H9 (cell line): ENCODE measurements at regions not wholly inside any gene's neighbourhood (a gene's known extent, or its start where the extent isn't known, plus 50 kb on each side); places are given as distances from the start of the nearest gene placed in this dataset.

Experiments used
- DNase-seq: peaks from one replicate; pipeline ENCODE4 v3.0.0-alpha.2; 2017
- H2AFZ ChIP-seq: one replicate; pipeline ENCODE4 v1.6.1; 2013; ENCODE audit warnings: mild to moderate bottlenecking, low read length, control low read depth, moderate library complexity
- H2AK5ac ChIP-seq: 2 replicates; pipeline ENCODE4 v1.6.1; 2013; ENCODE audit warnings: low read length, control low read depth, mixed read lengths; ENCODE audit not compliant: insufficient read length
- H2BK120ac ChIP-seq: one replicate; pipeline ENCODE4 v1.6.1; 2013; ENCODE audit warnings: low read depth, mild to moderate bottlenecking, low read length, control low read depth, inconsistent platforms; ENCODE audit not compliant: poor library complexity, severe bottlenecking
- H2BK12ac ChIP-seq: 2 replicates; pipeline ENCODE4 v1.6.1; 2013; ENCODE audit warnings: low read length, control low read depth, mixed read lengths, low read depth; ENCODE audit not compliant: insufficient read length
- H2BK15ac ChIP-seq: 2 replicates; pipeline ENCODE4 v1.6.1; 2013; ENCODE audit warnings: low read depth, low read length, control low read depth
- H2BK20ac ChIP-seq: one replicate; pipeline ENCODE4 v1.6.1; 2013; ENCODE audit warnings: low read depth, mild to moderate bottlenecking, low read length, control low read depth, inconsistent platforms; ENCODE audit not compliant: poor library complexity, severe bottlenecking
- H2BK5ac ChIP-seq: 2 replicates; pipeline ENCODE4 v1.6.1; 2013; ENCODE audit warnings: low read length, control low read depth, mixed read lengths; ENCODE audit not compliant: insufficient read length
- H3K14ac ChIP-seq: 2 replicates; pipeline ENCODE4 v1.6.1; 2013; ENCODE audit warnings: low read length, control low read depth; ENCODE audit not compliant: insufficient read depth
- H3K18ac ChIP-seq: 2 replicates; pipeline ENCODE4 v1.6.1; 2013; ENCODE audit warnings: low read depth, mild to moderate bottlenecking, mixed read lengths, low read length, control low read depth; ENCODE audit not compliant: insufficient read length
- H3K23ac ChIP-seq: 2 replicates; pipeline ENCODE4 v1.6.1; 2013; ENCODE audit warnings: low read length, control low read depth, mixed read lengths, low read depth; ENCODE audit not compliant: insufficient read length
- H3K23me2 ChIP-seq: 2 replicates; pipeline ENCODE4 v1.6.1; 2013; ENCODE audit warnings: low read depth, mild to moderate bottlenecking, mixed read lengths, low read length, control low read depth; ENCODE audit not compliant: insufficient read length, poor library complexity, severe bottlenecking
- H3K27ac ChIP-seq: 2 replicates; pipeline ENCODE4 v1.5.1; 2013; ENCODE audit warnings: low read length, control low read depth, mixed read lengths, low read depth; ENCODE audit not compliant: insufficient read length
- H3K27me3 ChIP-seq: 2 replicates; pipeline ENCODE4 v1.6.1; 2013; ENCODE audit warnings: low read length, control low read depth, inconsistent platforms; ENCODE audit not compliant: insufficient read depth
- H3K4ac ChIP-seq: 2 replicates; pipeline ENCODE4 v1.6.1; 2013; ENCODE audit warnings: low read depth, mild to moderate bottlenecking, control low read depth, inconsistent platforms, low read length, moderate library complexity
- H3K4me1 ChIP-seq: 2 replicates; pipeline ENCODE4 v1.6.1; 2013; ENCODE audit warnings: low read length, control low read depth, inconsistent platforms; ENCODE audit not compliant: insufficient read depth
- H3K4me2 ChIP-seq: 2 replicates; pipeline ENCODE4 v1.6.1; 2013; ENCODE audit warnings: low read length, control low read depth, mixed read lengths; ENCODE audit not compliant: insufficient read length, insufficient read depth
- H3K56ac ChIP-seq: 2 replicates; pipeline ENCODE4 v1.6.1; 2013; ENCODE audit warnings: low read depth, mild to moderate bottlenecking, mixed read lengths, low read length, control low read depth; ENCODE audit not compliant: insufficient read length
- H3K79me1 ChIP-seq: 2 replicates; pipeline ENCODE4 v1.6.1; 2013; ENCODE audit warnings: low read depth, mild to moderate bottlenecking, moderate library complexity, low read length, control low read depth, inconsistent platforms; ENCODE audit not compliant: insufficient read depth, poor library complexity, severe bottlenecking
- H3K79me2 ChIP-seq: 2 replicates; pipeline ENCODE4 v1.6.1; 2013; ENCODE audit warnings: low read length, control low read depth, inconsistent platforms; ENCODE audit not compliant: insufficient read depth
- H3K9ac ChIP-seq: 2 replicates; pipeline ENCODE4 v1.6.1; 2013; ENCODE audit warnings: low read length, control low read depth, mixed read lengths; ENCODE audit not compliant: insufficient read length; ENCODE audit errors: extremely low read depth
- H3K9me3 ChIP-seq: one replicate; pipeline ENCODE4 v1.6.1; 2013; ENCODE audit warnings: low read depth, low read length, inconsistent platforms; ENCODE audit not compliant: control insufficient read depth
- H3T11ph ChIP-seq: one replicate; pipeline ENCODE4 v1.6.1; 2013; ENCODE audit warnings: mild to moderate bottlenecking, low read length, control low read depth, inconsistent platforms
- H4K20me1 ChIP-seq: one replicate; pipeline ENCODE4 v1.6.1; 2013; ENCODE audit not compliant: control insufficient read depth, insufficient read length, insufficient read depth
- H4K5ac ChIP-seq: 2 replicates; pipeline ENCODE4 v1.6.1; 2013; ENCODE audit warnings: low read depth, mild to moderate bottlenecking, mixed read lengths, low read length, control low read depth; ENCODE audit not compliant: insufficient read length
- H4K8ac ChIP-seq: replicated peaks from 2 replicates; pipeline ENCODE4 v1.6.1; 2013; ENCODE audit warnings: low read length, control low read depth, mixed read lengths, low read depth; ENCODE audit not compliant: insufficient read length
- H4K91ac ChIP-seq: 2 replicates; pipeline ENCODE4 v1.6.1; 2013; ENCODE audit warnings: low read depth, mild to moderate bottlenecking, moderate library complexity, mixed read lengths, low read length, control low read depth; ENCODE audit not compliant: insufficient read length
- H3K27ac Mint-ChIP-seq, 3 experiments: 2 replicates in 2 of 3; 3 replicates in 1 of 3; pipeline ENCODE4 v1.8.0; 2020 to 2021; ENCODE audit warnings: mixed read lengths in 3 of 3, mild to moderate bottlenecking in 1 of 3, moderate library complexity in 1 of 3
- H3K27me3 Mint-ChIP-seq: 2 replicates; pipeline ENCODE4 v1.8.0; 2021; ENCODE audit warnings: low read depth, mild to moderate bottlenecking, moderate library complexity, mixed read lengths
- H3K36me3 Mint-ChIP-seq, 3 experiments: 2 replicates in 2 of 3; 3 replicates in 1 of 3; pipeline ENCODE4 v1.8.0; 2020 to 2021; ENCODE audit warnings: low read depth in 3 of 3, mixed read lengths in 3 of 3; ENCODE audit not compliant: insufficient read depth in 1 of 3
- H3K4me1 Mint-ChIP-seq, 2 experiments: 2 replicates each; pipeline ENCODE4 v1.8.0; 2020; ENCODE audit warnings: mixed read lengths in 2 of 2
- H3K4me3 Mint-ChIP-seq, 2 experiments: 2 replicates in 1 of 2; 3 replicates in 1 of 2; pipeline ENCODE4 v1.8.0; 2020 to 2021; ENCODE audit warnings: mild to moderate bottlenecking in 2 of 2, mixed read lengths in 2 of 2, moderate library complexity in 1 of 2
- H3K9me3 Mint-ChIP-seq, 2 experiments: 2 replicates in 1 of 2; 3 replicates in 1 of 2; pipeline ENCODE4 v1.8.0; 2020; ENCODE audit warnings: mild to moderate bottlenecking in 2 of 2, mixed read lengths in 2 of 2, moderate library complexity in 1 of 2
- CTCF ChIP-seq: fragments of 200-600 bp; sonication (generic); conservative IDR thresholded peaks from 3 replicates; pipeline ENCODE4 v1.8.0; 2021; ENCODE audit warnings: antibody characterized with exemption, mild to moderate bottlenecking
- whole genome bisulfite sequencing: extraction: QIAGEN DNeasy Blood & Tissue Kit; methylation state at CpG from one replicate; pipeline ENCODE4 v1.1.7; 2013; ENCODE audit warnings: missing lambda C conversion rate, low lambda C conversion rate, mixed read lengths; ENCODE audit not compliant: insufficient read length; ENCODE audit errors: extremely low coverage; 5-methylcytosine and 5-hydroxymethylcytosine counted together

GRCh38 chr13:78897200-78897599, 238.2 kb upstream of the OBI1 start:
- Histone ChIP-seq H2BK120ac (no peak overlapping the region), H2BK15ac (no peak overlapping the region), H4K5ac (no peak overlapping the region), H3K14ac (no peak overlapping the region), H3K79me1 (no peaks in the 10 kb centered on the region), H3K18ac (no peak overlapping the region), H4K20me1 (no peaks in the 10 kb centered on the region), H3T11ph (no peak overlapping the region), H3K27ac (no peak overlapping the region), H3K4me2 (no peak overlapping the region), H4K8ac (no peak overlapping the region), H2AFZ (no peak overlapping the region), H3K9me3 (no peaks in the 10 kb centered on the region), H3K23ac (no peak overlapping the region), H3K27me3 (no peaks in the 10 kb centered on the region), H3K79me2 (no peaks in the 10 kb centered on the region), H3K9ac (no peak overlapping the region), H2AK5ac (no peak overlapping the region), H4K91ac (no peak overlapping the region), H3K4me1 (no peaks in the 10 kb centered on the region), H3K56ac (no peak overlapping the region), H2BK20ac (no peak overlapping the region), H2BK5ac (no peak overlapping the region), H2BK12ac (no peak overlapping the region), H3K4ac (no peak overlapping the region), H3K23me2 (no peaks in the 10 kb centered on the region)
- no peak for TF ChIP-seq CTCF
- H3K4me3 Mint-ChIP-seq, result no peak overlapping the region
- H3K27ac Mint-ChIP-seq, result no peak overlapping the region
- H3K36me3 Mint-ChIP-seq, result no peaks in the 10 kb centered on the region
- H3K9me3 Mint-ChIP-seq, result no peaks in the 10 kb centered on the region; a peak in 2 of 5 replicates
- DNase-seq, result no peak
- no peaks in the 10 kb centered on the region for H3K4me1 Mint-ChIP-seq
- no peaks in the 10 kb centered on the region; the same call in 1 of the 2 replicates for H3K27me3 Mint-ChIP-seq
- WGBS, result no CpG with 5 or more reads among the region's 2 CpGs
